Small intestine (tissue), 7 donors: ENCODE measurements at regions not wholly inside any gene's neighbourhood (a gene's known extent, or its start where the extent isn't known, plus 50 kb on each side); places are given as distances from the start of the nearest gene placed in this dataset.

Experiments used
- DNase-seq, 2 donors: peaks; one replicate each; pipeline versions ENCODE4 v3.0.0 to v3.0.0-alpha.2; 2013
- FAIRE-seq: peaks from 2 replicates; lab custom pipeline; 2012; peaks lifted over from hg19 to GRCh38; lab: Jason Lieb, UNC
- H3K27ac ChIP-seq, 3 donors: one replicate each; pipeline ENCODE4 v1.5.1; 2013; ENCODE audit warnings: low read length in 2 of 3, mild to moderate bottlenecking in 2 of 3, control low read depth in 1 of 3, inconsistent platforms in 1 of 3, low read depth in 1 of 3, moderate library complexity in 1 of 3
- H3K27me3 ChIP-seq, 3 donors: one replicate each; pipeline ENCODE4 v1.6.1; 2013; ENCODE audit warnings: low read length in 3 of 3, inconsistent platforms in 1 of 3; ENCODE audit not compliant: control insufficient read depth in 3 of 3, insufficient read depth in 3 of 3
- H3K36me3 ChIP-seq, 3 donors: one replicate each; pipeline ENCODE4 v1.6.1; 2013; ENCODE audit warnings: low read length in 3 of 3, inconsistent platforms in 1 of 3, low read depth in 1 of 3, mild to moderate bottlenecking in 1 of 3, moderate library complexity in 1 of 3; ENCODE audit not compliant: control insufficient read depth in 3 of 3, insufficient read depth in 2 of 3
- H3K4me1 ChIP-seq, 3 donors: one replicate each; pipeline ENCODE4 v1.6.1; 2013; ENCODE audit warnings: low read length in 2 of 3, inconsistent platforms in 1 of 3, low read depth in 1 of 3, mild to moderate bottlenecking in 1 of 3, moderate library complexity in 1 of 3; ENCODE audit not compliant: control insufficient read depth in 3 of 3, insufficient read depth in 2 of 3
- H3K4me3 ChIP-seq, 3 donors: one replicate each; pipeline ENCODE4 v1.5.1; 2013; ENCODE audit warnings: low read length in 3 of 3, control low read depth in 1 of 3, inconsistent platforms in 1 of 3, low read depth in 1 of 3, mild to moderate bottlenecking in 1 of 3, moderate library complexity in 1 of 3
- H3K9me3 ChIP-seq, 2 donors: one replicate each; pipeline ENCODE4 v1.6.1; 2013; ENCODE audit warnings: low read depth in 1 of 2, low read length in 1 of 2; ENCODE audit not compliant: control insufficient read depth in 2 of 2, insufficient read depth in 1 of 2
- WGBS, 3 donors: extraction: QIAGEN DNeasy Blood & Tissue Kit; methylation state at CpG; one replicate each; pipeline ENCODE4 v1.1.7; 2013; 5-methylcytosine and 5-hydroxymethylcytosine counted together
- donor health status: healthy with polysubstance abuse.
- donor health status: control.
- donor health status: control.
- donor health status: Bipolar disorder and iron deficiency.
- donor health status: healthy.

DNA sequence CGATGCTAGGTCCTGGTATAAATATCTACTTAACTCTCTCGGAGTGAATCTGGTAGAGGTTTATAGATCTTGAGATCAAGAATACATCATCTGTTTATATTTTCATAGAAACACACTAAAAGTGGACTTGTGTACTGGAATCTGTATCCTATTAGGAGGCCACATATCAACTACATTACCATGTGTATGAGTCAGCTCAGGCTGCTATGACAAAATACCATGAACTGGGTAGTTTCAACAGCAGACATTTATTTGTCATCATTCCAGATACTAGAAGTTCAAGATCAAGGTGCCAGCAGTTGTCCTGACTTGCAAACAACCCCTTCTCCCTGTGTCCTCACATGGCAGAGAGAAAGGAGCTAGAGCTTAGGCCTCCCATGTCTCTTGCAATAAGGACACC lies 113.9 kb upstream of the PFKP start:
- Histone ChIP-seq H3K27ac (no peak overlapping the region), H3K4me1 (peaks cover 0 to 6% (median 0%) of the 10 kb centered on the region in 3 donors), H3K4me3 (no peak overlapping the region), H3K27me3 (peaks cover 0 to 5% (median 0%) of the 10 kb centered on the region in 3 donors), H3K9me3 (no peaks in the 10 kb centered on the region), H3K36me3 (no peaks in the 10 kb centered on the region)
- WGBS, 3 donors = 75 to 78% (median 76%) methylated on average over 2 of the region's 2 CpGs
- DNase-seq = no peak
- FAIRE-seq = no peak

DNA sequence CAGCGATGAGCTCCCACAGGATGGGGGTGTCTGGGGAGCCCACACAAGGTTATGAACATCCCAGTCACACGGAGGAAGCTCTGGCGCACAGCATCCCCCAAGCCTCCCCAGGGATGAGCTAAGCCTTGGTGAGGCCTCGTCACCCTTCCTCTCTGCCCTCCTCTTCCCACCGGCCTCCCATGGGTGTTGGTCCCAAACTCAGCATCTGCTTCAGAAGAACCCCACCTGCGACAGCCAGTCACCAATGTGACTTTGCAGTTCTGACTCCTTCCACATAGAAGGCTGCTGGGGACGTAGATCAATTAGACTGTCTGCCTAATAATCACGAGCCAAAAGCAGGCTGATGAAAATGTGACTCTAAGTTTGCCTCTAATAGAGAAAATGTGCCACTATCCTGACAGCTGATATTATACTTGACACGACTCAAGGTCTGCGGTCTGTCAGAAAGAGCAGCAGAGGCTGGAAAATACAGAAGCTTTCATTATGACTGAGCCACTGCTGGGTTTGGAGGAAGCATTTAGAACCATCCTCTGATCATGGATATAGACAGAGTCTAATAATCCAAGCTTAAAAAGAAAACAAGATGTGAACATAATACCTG lies 116.0 kb upstream of the PFKP start:
- H3K27ac ChIP-seq = no peak overlapping the region
- peaks cover 0 to 5% (median 0%) of the 10 kb centered on the region in 3 donors for H3K27me3 ChIP-seq
- FAIRE-seq = no peak
- no peaks in the 10 kb centered on the region for H3K4me1 ChIP-seq
- no peak for DNase-seq
- no peak overlapping the region for H3K4me3 ChIP-seq
- H3K9me3 ChIP-seq = no peaks in the 10 kb centered on the region
- no peaks in the 10 kb centered on the region for H3K36me3 ChIP-seq
- 77 to 83% (median 79%) methylated on average over 10 of the region's 10 CpGs for WGBS, 3 donors

DNA sequence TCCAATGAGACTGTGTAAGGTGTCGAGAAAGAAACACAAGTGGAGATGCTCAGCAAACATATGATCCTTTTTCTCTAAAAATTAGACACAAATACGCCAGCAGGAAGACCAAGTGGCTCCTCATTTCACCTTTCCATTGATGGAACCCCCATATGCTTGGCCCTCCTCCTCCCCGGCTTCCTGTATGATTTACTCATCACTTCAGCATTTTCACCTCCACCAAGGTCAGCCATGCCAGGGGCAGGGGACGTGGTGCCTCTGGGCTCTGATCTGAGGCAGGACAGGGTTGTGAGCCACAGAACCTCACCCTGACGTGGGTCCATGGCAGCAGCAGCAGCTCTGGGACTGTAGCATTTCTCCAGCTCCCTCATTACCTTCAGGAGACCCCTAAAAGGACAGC lies 116.8 kb upstream of the PFKP start:
- no peak for DNase-seq
- Histone ChIP-seq H3K4me1 (no peaks in the 10 kb centered on the region), H3K36me3 (no peaks in the 10 kb centered on the region), H3K4me3 (no peak overlapping the region), H3K27me3 (peaks cover 0 to 5% (median 0%) of the 10 kb centered on the region in 3 donors), H3K27ac (no peak overlapping the region), H3K9me3 (no peaks in the 10 kb centered on the region)
- 58 to 76% (median 59%) methylated on average over 5 of the region's 5 CpGs for WGBS, 3 donors
- no peak for FAIRE-seq

DNA sequence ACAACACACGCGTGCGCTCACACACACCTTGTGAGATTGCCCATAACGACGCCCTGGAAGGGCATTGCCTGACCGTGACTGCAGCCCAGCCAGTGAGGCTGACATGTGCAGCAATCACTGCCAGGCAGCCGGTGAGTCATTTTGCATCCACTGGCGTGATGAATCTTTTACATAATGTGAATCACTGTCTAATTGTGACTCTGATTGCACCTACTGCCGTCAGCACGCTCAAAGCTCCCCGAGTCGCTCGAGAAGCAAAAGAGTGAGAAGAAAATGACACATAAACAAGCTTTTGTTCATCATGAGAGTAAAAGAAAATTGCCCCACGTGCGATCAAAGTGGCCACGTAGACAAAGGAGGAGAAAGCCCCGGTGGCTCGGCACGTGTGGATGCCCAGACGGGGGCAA lies 117.4 kb upstream of the PFKP start:
- 64 to 81% (median 77%) methylated on average over 20 of the region's 20 CpGs for WGBS, 3 donors
- Histone ChIP-seq H3K4me3 (no peak overlapping the region), H3K4me1 (no peaks in the 10 kb centered on the region), H3K36me3 (no peaks in the 10 kb centered on the region), H3K9me3 (no peaks in the 10 kb centered on the region), H3K27ac (no peak overlapping the region), H3K27me3 (peaks cover 0 to 5% (median 0%) of the 10 kb centered on the region in 3 donors)
- no peak for DNase-seq
- FAIRE-seq = no peak

DNA sequence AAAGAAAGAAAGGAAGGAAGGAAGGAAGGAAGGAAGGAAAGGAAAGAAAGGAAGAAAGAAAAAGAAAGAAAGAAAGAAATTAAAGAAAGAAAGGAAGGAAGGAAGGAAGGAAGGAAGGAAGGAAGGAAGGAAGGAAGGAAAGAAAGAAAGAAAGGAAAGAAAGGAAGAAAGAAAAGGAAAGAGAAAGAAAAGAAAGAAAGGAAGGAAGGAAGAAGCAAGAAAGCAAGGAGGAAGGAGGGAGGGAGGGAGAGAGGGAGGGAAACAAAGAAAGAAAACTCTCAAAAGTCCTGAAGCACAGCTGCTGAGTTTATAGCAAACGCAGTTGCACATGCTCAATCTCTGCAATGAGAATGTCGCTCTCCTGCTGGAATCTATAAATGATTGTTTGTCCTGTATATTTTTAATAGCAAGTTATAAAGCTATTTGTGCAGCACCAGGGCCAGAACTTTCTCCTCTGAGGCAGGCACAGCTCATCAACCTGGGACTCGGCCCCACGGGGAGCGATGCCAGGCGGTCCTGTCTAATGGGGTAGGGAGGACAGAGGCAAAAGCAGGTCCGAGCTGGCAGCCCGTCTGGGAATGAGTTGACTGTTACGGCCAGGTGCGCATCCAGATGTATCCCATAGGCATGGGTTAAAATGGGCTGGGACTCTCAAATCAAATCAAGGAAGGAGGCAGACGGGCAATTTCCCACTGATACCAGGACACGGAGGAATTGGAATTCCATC lies 118.0 kb upstream of the PFKP start:
- H3K9me3 ChIP-seq = no peaks in the 10 kb centered on the region
- FAIRE-seq (no peak), DNase-seq (no peak)
- peaks cover 0 to 5% (median 0%) of the 10 kb centered on the region in 3 donors for H3K27me3 ChIP-seq
- H3K36me3 ChIP-seq = no peaks in the 10 kb centered on the region
- no peak overlapping the region for H3K4me3 ChIP-seq
- H3K4me1 ChIP-seq = no peaks in the 10 kb centered on the region
- 76 to 82% (median 77%) methylated on average over 12 of the region's 12 CpGs for WGBS, 3 donors
- no peak overlapping the region for H3K27ac ChIP-seq

DNA sequence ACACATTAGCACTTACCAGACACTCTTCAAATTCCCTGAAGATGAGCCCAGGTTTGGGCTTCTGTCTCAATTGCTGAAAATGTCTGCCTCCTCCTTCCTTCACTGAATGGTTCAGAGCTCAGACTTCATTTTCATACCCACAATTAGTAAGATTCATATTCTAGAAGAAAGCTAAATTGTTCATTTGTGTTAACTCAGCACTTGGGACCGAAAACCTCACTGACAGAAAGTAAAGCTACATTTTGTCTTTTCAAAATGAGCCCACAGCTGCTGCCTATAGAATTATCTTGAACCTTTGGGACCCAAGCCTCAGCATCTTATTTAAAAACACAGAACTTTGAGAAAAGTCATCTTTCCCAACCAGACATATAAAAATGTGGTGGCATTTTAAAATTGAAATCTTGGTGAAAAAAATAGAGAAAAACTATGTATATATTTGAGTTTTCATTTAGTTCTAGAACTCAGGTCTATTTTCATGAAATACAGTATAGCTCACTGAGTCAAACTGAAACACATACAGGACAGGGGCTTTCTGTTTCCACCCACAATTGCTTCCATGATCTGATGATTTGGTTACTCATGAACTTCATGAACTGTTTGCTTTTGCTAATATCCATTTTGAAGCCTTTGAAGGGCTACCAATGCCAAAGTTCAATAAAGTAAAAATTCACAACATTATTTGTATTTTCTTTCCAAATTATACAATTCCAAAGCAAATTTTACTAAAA lies 119.1 kb upstream of the PFKP start:
- H3K4me3 ChIP-seq = no peak overlapping the region
- no peaks in the 10 kb centered on the region for H3K9me3 ChIP-seq
- H3K36me3 ChIP-seq = no peaks in the 10 kb centered on the region
- no peak for FAIRE-seq
- peaks cover 0 to 5% (median 0%) of the 10 kb centered on the region in 3 donors for H3K27me3 ChIP-seq
- no peaks in the 10 kb centered on the region for H3K4me1 ChIP-seq
- DNase-seq = no peak
- WGBS, 3 donors = 64 to 87% (median 83%) methylated on average over 1 of the region's 1 CpG
- H3K27ac ChIP-seq = no peak overlapping the region

DNA sequence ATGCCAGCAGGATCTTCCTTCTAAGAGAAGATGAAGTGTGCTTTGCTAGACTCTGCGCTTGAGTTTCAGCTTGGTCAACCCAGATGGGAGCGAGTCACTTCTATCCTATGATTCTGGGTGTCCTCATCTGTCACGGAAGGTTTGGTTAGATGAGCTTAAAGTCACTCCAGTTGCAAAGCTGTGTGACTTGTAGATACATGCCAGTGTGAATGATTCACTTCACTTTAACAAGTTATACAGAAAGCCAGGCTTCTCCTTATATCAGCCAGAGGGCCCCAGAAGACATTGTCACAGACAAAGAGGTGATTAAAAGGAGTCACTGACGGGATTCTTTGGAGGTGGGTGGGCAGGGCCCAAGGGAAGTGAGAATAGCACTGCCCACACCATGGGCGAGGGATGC lies 122.6 kb upstream of the PFKP start:
- Histone ChIP-seq H3K27ac (no peak overlapping the region), H3K9me3 (no peaks in the 10 kb centered on the region), H3K4me1 (no peaks in the 10 kb centered on the region), H3K36me3 (no peaks in the 10 kb centered on the region), H3K27me3 (peaks cover 0 to 2% (median 0%) of the 10 kb centered on the region in 3 donors), H3K4me3 (no peak overlapping the region)
- DNase-seq (no peak), FAIRE-seq (no peak)
- 75 to 84% (median 76%) methylated on average over 5 of the region's 5 CpGs for WGBS, 3 donors

DNA sequence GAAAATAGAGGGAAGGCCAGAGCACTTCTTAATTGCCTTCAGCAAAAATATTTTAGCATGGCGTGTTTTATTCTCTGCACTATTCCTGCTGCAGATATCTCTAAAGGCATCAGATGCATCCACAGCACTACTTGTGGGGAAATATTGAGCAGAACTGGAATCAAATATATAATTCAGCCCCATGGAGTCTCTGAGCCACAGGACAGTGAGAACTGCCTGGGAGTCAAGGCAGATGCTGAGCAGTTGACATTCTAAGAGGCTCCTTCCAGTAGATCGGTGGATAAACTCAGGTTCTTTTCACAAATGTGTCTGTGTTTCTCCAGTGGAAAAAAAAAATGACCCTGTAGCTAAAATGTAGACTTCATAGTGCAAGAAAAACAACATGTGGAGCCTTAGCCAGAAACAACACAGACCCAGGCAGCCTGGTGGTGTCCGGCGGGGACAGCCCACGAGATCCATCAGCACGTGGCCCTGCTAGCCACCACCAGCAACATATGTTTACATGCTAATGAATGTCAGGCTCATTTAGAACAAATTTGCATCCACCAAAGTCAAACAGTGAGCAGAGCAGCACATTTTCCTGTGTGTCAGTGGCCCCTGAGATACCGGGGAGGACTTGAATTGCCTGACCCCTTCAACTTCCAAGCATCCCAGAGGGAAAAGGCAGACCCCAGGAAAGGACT lies 123.3 kb upstream of the PFKP start:
- H3K27me3 ChIP-seq = no peaks in the 10 kb centered on the region
- no peaks in the 10 kb centered on the region for H3K36me3 ChIP-seq
- WGBS, 3 donors = 79 to 84% (median 80%) methylated on average over 7 of the region's 7 CpGs
- no peaks in the 10 kb centered on the region for H3K9me3 ChIP-seq
- no peaks in the 10 kb centered on the region for H3K4me1 ChIP-seq
- DNase-seq (no peak), FAIRE-seq (no peak)
- H3K4me3 ChIP-seq = no peak overlapping the region
- H3K27ac ChIP-seq = no peak overlapping the region
